GM23248 (cell line): ENCODE measurements at regions not wholly inside any gene's neighbourhood (a gene's known extent, or its start where the extent isn't known, plus 50 kb on each side); places are given as distances from the start of the nearest gene placed in this dataset.
A peak's percentile ranks its signal among the peaks of the same experiment; 100 is the strongest.

Experiments used
- DNase-seq: peaks from one replicate; pipeline ENCODE4 v3.0.0-alpha.2; 2015
- H2AFZ ChIP-seq: fragments of 200-600 bp; sonication (generic); 2 replicates; pipeline ENCODE4 v1.6.1; 2016; ENCODE audit warnings: antibody characterized with exemption
- H3F3A ChIP-seq: fragments of 200-600 bp; sonication (generic); 2 replicates; pipeline ENCODE4 v1.6.1; 2016; ENCODE audit warnings: mild to moderate bottlenecking, antibody characterized with exemption, mixed run types; ENCODE audit not compliant: insufficient read depth
- H3K27ac ChIP-seq: fragments of 200-600 bp; sonication (generic); 2 replicates; pipeline ENCODE4 v1.5.1; 2016; ENCODE audit warnings: mild to moderate bottlenecking
- H3K27me3 ChIP-seq: fragments of 200-600 bp; sonication (generic); replicated peaks from 2 replicates; pipeline ENCODE4 v1.6.1; 2016; ENCODE audit warnings: mild to moderate bottlenecking; ENCODE audit not compliant: insufficient read depth
- H3K36me3 ChIP-seq: fragments of 200-600 bp; sonication (generic); 2 replicates; pipeline ENCODE4 v1.6.1; 2016; ENCODE audit warnings: low read depth, mild to moderate bottlenecking
- H3K4me1 ChIP-seq: fragments of 200-600 bp; sonication (generic); 2 replicates; pipeline ENCODE4 v1.6.1; 2016; ENCODE audit warnings: mild to moderate bottlenecking; ENCODE audit not compliant: insufficient read depth
- H3K4me2 ChIP-seq: fragments of 200-600 bp; sonication (generic); one replicate; pipeline ENCODE4 v1.6.1; 2016; ENCODE audit warnings: mild to moderate bottlenecking; ENCODE audit not compliant: unreplicated experiment
- H3K4me3 ChIP-seq: fragments of 200-600 bp; sonication (generic); 2 replicates; pipeline ENCODE4 v1.5.1; 2016; ENCODE audit warnings: mild to moderate bottlenecking
- H3K79me2 ChIP-seq: fragments of 200-600 bp; sonication (generic); 2 replicates; pipeline ENCODE4 v1.6.1; 2016; ENCODE audit warnings: mild to moderate bottlenecking; ENCODE audit not compliant: insufficient read depth
- H3K9ac ChIP-seq: fragments of 200-600 bp; sonication (generic); 2 replicates; pipeline ENCODE4 v1.6.1; 2016; ENCODE audit warnings: mild to moderate bottlenecking
- H3K9me2 ChIP-seq: fragments of 200-600 bp; sonication (generic); 2 replicates; pipeline ENCODE4 v1.6.1; 2016; ENCODE audit warnings: mixed run types, mild to moderate bottlenecking, moderate library complexity; ENCODE audit not compliant: insufficient read depth
- H3K9me3 ChIP-seq: fragments of 200-600 bp; sonication (generic); one replicate; pipeline ENCODE4 v1.6.1; 2017; ENCODE audit warnings: low read depth
- H4K20me1 ChIP-seq: fragments of 200-600 bp; sonication (generic); 2 replicates; pipeline ENCODE4 v1.6.0; 2016; ENCODE audit not compliant: insufficient read depth
- EZH2 ChIP-seq: fragments of 200-600 bp; sonication (generic); IDR thresholded peaks from 2 replicates; pipeline ENCODE4 v1.6.1; 2018; ENCODE audit warnings: antibody characterized with exemption, mild to moderate bottlenecking; ENCODE audit not compliant: insufficient read depth, poor library complexity, severe bottlenecking
- EZH2phosphoT487 ChIP-seq: fragments of 200-600 bp; sonication (generic); IDR thresholded peaks from 2 replicates; pipeline ENCODE4 v1.6.1; 2018; ENCODE audit warnings: antibody characterized with exemption, moderate library complexity, mild to moderate bottlenecking, low read depth; ENCODE audit not compliant: insufficient read depth
- WGBS, 2 experiments: methylation state at CpG; one replicate each; pipeline ENCODE4 v1.1.6; 2015 to 2017; ENCODE audit warnings: low lambda C conversion rate in 2 of 2, low coverage in 1 of 2; ENCODE audit errors: missing lambda C conversion rate in 2 of 2; 5-methylcytosine and 5-hydroxymethylcytosine counted together
- in situ Hi-C: fragments of 300-500 bp; cut with MboI; formaldehyde crosslinking; loops from 2 replicates; pipeline ENCODE4 v1.15.0; 2020

DNA sequence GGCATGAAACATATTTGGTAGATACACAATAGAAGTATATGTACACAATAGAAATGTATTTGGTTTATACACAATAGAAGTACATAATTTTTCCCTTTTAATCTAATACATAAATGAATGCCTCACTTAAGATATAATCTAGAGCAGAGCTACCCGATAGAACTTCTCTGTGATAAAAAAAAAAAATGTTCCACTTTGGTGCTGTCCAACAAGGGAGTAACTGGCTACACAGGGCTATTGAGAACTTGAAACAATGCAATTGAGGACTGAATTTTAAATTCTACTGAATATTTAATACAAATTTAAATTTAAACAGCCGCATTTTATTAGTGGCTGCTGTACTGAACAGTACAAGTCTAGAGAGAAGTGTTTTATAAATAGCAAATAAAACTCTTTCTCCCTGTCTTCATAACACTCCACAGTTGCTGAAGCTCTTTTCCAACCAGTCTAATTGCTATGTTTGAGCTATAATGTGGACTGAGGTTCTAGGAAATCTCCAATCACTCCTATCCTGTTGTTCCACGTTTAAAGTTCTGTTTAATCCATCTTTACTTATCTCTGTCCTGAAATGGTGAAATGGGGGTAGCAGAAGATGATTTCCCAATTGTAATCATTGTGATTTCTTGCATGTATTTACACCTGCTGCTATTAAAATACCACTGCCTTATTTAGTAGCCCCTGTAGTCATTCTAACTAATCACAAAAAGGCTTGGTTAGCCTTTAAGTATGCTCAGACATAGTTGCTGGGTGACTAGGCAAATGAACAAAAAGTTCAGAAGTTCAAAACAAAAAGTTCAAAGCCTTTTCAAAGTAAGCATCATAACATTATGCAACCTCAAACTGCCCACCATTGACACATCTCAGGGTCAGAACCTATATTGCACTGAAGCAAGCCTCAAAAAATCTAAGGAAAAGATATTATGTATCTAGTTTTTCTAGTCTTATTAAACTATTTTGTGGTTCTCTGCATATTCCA lies 192.3 kb upstream of the C1orf87 start:
- Histone ChIP-seq H2AFZ (no peak overlapping the region), H3K9me3 (no peaks in the 10 kb centered on the region), H3K9me2 (0 out of 2 replicates have a peak, but pooled peaks cover 4% of the 10 kb centered on the region), H3K27ac (no peak overlapping the region), H3K4me3 (no peak overlapping the region), H3K79me2 (no peaks in the 10 kb centered on the region), H3K36me3 (no peaks in the 10 kb centered on the region), H3K9ac (no peak overlapping the region), H4K20me1 (no peaks in the 10 kb centered on the region), H3K4me1 (peaks cover 15% of the 10 kb centered on the region), H3F3A (peaks cover 11% of the 10 kb centered on the region; the same call in 1 of the 2 replicates), H3K4me2 (no peak overlapping the region), H3K27me3 (no peaks in the 10 kb centered on the region)
- peak; percentile 75 for DNase-seq
- TF ChIP-seq EZH2phosphoT487: no peak
- no peak for TF ChIP-seq EZH2
- 56 to 57% methylated on average over 3 of the region's 3 CpGs for WGBS, 2 experiments
- in situ Hi-C loops: no loop called here

DNA sequence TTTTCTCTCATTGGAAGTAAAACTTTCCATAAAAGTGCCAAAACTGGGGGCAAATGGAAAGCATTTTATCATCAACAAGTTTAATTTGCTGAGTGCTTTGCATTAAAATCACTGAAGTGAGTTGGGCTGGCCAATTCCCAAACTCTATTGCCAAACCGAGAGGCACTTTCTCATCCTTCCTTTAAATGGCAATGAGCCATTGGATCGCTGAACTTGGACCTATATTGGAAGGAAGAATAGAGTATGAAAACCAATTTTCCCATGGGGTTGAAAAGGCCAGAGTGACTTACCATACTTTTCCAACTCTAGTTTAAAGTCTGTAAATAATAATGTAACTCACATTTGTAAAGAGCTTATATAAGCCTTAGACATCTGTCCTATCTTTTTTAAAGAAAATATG lies 189.1 kb upstream of the C1orf87 start:
- Histone ChIP-seq H3K9me3 (no peaks in the 10 kb centered on the region), H3K36me3 (no peaks in the 10 kb centered on the region), H3K9ac (no peak overlapping the region), H2AFZ (no peak overlapping the region), H4K20me1 (no peaks in the 10 kb centered on the region), H3K27ac (no peak overlapping the region), H3K4me3 (no peak overlapping the region), H3F3A (peaks cover 11% of the 10 kb centered on the region; the same call in 1 of the 2 replicates), H3K4me2 (no peak overlapping the region), H3K79me2 (no peaks in the 10 kb centered on the region), H3K9me2 (no peaks in the 10 kb centered on the region), H3K27me3 (no peaks in the 10 kb centered on the region), H3K4me1 (peaks cover 15% of the 10 kb centered on the region)
- in situ Hi-C loops: no loop called here
- no peak for DNase-seq
- 46 to 53% methylated on average over 2 of the region's 2 CpGs for WGBS, 2 experiments
- TF ChIP-seq EZH2phosphoT487 (no peak), EZH2 (no peak)

DNA sequence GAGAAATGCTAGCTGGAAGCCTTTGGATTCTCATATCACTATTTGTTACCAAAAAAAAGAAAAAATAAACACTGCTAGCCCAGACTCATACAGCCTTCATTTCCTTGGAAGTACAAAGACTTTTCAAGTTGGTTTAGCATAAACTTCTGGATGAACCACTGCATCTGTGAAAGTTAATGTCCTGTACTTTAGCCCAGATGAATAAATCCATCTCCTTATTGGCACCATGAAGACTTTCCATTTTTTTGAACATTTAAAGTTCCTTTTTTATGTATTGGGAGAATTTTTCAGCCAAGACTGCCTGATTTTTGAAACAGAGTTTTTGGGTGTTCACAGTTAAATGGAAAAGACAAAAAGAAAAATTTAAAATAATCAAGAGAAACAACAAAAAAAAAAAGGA lies 184.0 kb upstream of the C1orf87 start:
- in situ Hi-C loops: no loop called here
- no peaks in the 10 kb centered on the region for H3K9me3 ChIP-seq
- DNase-seq: no peak
- TF ChIP-seq EZH2phosphoT487: no peak
- TF ChIP-seq EZH2: no peak
- no peaks in the 10 kb centered on the region for H3K79me2 ChIP-seq
- no peak overlapping the region for H3K27ac ChIP-seq
- H4K20me1 ChIP-seq: no peaks in the 10 kb centered on the region
- H3K9me2 ChIP-seq: no peaks in the 10 kb centered on the region
- no peaks in the 10 kb centered on the region for H3F3A ChIP-seq
- no peaks in the 10 kb centered on the region for H3K36me3 ChIP-seq
- H3K27me3 ChIP-seq: no peaks in the 10 kb centered on the region
- no peak overlapping the region for H2AFZ ChIP-seq
- no peak overlapping the region for H3K4me2 ChIP-seq
- H3K4me1 ChIP-seq: peaks cover 9% of the 10 kb centered on the region
- H3K4me3 ChIP-seq: no peak overlapping the region
- no peak overlapping the region for H3K9ac ChIP-seq

DNA sequence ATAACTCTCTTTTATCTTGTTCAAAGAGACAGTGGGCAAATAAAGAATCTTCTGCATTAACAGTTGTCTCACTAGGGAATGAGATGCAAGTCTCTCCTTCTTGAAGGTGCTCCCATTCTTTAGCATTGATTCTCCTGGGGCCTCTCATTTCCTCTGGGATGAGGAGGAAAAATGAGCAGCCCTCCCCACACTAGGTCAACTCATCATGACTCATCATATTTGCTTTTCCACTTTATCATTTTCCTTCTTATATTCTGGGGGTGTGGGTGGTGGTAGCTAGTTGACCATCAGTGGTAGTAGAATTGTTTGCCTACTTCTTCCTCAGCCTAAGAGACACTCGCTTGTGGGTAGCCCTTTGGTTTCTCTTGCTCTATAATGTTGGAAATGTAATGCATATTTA lies 182.0 kb upstream of the C1orf87 start:
- in situ Hi-C loops: no loop called here
- Histone ChIP-seq H3K36me3 (no peaks in the 10 kb centered on the region), H3K79me2 (no peaks in the 10 kb centered on the region), H2AFZ (no peak overlapping the region), H3K27me3 (no peaks in the 10 kb centered on the region), H3K9me3 (no peaks in the 10 kb centered on the region), H3K4me3 (no peak overlapping the region), H3K27ac (no peak overlapping the region), H3K9ac (no peak overlapping the region), H4K20me1 (no peaks in the 10 kb centered on the region), H3K4me1 (peaks cover 9% of the 10 kb centered on the region), H3F3A (no peaks in the 10 kb centered on the region), H3K9me2 (no peaks in the 10 kb centered on the region), H3K4me2 (peak overlapping the region; percentile 13)
- DNase-seq: peak; percentile 42
- WGBS, 2 experiments: 100% methylated on average over 1 of the region's 1 CpG
- TF ChIP-seq EZH2: no peak
- no peak for TF ChIP-seq EZH2phosphoT487
